ENCODE measurements at regions not wholly inside any gene's neighbourhood (a gene's known extent, or its start where the extent isn't known, plus 50 kb on each side); places are given as distances from the start of the nearest gene placed in this dataset.

GRCh38 chr13:38008636-38009035 is 139.1 kb upstream of the TRPC4 start:
- TF ChIP-seq, protein P1, sequence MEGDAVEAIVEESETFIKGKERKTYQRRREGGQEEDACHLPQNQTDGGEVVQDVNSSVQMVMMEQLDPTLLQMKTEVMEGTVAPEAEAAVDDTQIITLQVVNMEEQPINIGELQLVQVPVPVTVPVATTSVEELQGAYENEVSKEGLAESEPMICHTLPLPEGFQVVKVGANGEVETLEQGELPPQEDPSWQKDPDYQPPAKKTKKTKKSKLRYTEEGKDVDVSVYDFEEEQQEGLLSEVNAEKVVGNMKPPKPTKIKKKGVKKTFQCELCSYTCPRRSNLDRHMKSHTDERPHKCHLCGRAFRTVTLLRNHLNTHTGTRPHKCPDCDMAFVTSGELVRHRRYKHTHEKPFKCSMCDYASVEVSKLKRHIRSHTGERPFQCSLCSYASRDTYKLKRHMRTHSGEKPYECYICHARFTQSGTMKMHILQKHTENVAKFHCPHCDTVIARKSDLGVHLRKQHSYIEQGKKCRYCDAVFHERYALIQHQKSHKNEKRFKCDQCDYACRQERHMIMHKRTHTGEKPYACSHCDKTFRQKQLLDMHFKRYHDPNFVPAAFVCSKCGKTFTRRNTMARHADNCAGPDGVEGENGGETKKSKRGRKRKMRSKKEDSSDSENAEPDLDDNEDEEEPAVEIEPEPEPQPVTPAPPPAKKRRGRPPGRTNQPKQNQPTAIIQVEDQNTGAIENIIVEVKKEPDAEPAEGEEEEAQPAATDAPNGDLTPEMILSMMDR (conservative IDR thresholded peaks at IDR 0.05; ENCODE audit: low read length), result no peak
- no peak for TF ChIP-seq EZH2phosphoT487 (IDR thresholded peaks at IDR 0.05; ENCODE audit: borderline replicate concordance)

All from Loucy (cell line).